ENCODE measurements at regions not wholly inside any gene's neighbourhood (a gene's known extent, or its start where the extent isn't known, plus 50 kb on each side); places are given as distances from the start of the nearest gene placed in this dataset.
A peak's percentile ranks its signal among the peaks of the same experiment; 100 is the strongest.

- Mint-ChIP-seq H3K4me3 (no peak overlapping the region), H3K4me1 (peaks cover 32% of the 10 kb centered on the region), H3K9me3 (peaks cover 2% of the 10 kb centered on the region), H3K27ac (ENCODE audit: unreplicated experiment) (no peak overlapping the region), H3K36me3 (ENCODE audit: low read depth) (no peaks in the 10 kb centered on the region), H3K27me3 (ENCODE audit: low read depth) (peaks cover 19% of the 10 kb centered on the region)
- TF ChIP-seq CTCF (conservative IDR thresholded peaks at IDR 0.05): no peak
- no peak for DNase-seq (ENCODE audit: low read depth, low spot score)
Observed at GRCh38 chr5:3201121-3201520, 394.5 kb upstream of the IRX1 start.

- Mint-ChIP-seq H3K4me3 (no peak overlapping the region), H3K9me3 (peaks cover 2% of the 10 kb centered on the region), H3K27ac (ENCODE audit: unreplicated experiment) (no peak overlapping the region), H3K36me3 (ENCODE audit: low read depth) (no peaks in the 10 kb centered on the region), H3K4me1 (peaks cover 37% of the 10 kb centered on the region), H3K27me3 (ENCODE audit: low read depth) (peaks cover 23% of the 10 kb centered on the region)
- no peak for TF ChIP-seq CTCF (conservative IDR thresholded peaks at IDR 0.05)
- DNase-seq (ENCODE audit: low read depth, low spot score): no peak
Observed at GRCh38 chr5:3199962-3200755, 395.5 kb upstream of the IRX1 start.

GRCh38 chr5:3198074-3198449 lies 397.6 kb upstream of the IRX1 start:
- H3K27ac Mint-ChIP-seq (ENCODE audit: unreplicated experiment): no peak overlapping the region
- H3K36me3 Mint-ChIP-seq (ENCODE audit: low read depth): no peaks in the 10 kb centered on the region
- DNase-seq (ENCODE audit: low read depth, low spot score): no peak
- peaks cover 55% of the 10 kb centered on the region for H3K4me1 Mint-ChIP-seq
- TF ChIP-seq CTCF (conservative IDR thresholded peaks at IDR 0.05): no peak
- peaks cover 26% of the 10 kb centered on the region for H3K27me3 Mint-ChIP-seq (ENCODE audit: low read depth)
- peaks cover 2% of the 10 kb centered on the region for H3K9me3 Mint-ChIP-seq
- peak overlapping the region; percentile 77 for H3K4me3 Mint-ChIP-seq

- Mint-ChIP-seq H3K27me3 (ENCODE audit: low read depth) (peaks cover 23% of the 10 kb centered on the region), H3K9me3 (no peaks in the 10 kb centered on the region), H3K27ac (ENCODE audit: unreplicated experiment) (peak overlapping the region; percentile 79), H3K36me3 (ENCODE audit: low read depth) (no peaks in the 10 kb centered on the region), H3K4me3 (peak overlapping the region; percentile 77), H3K4me1 (peaks cover 60% of the 10 kb centered on the region)
- DNase-seq (ENCODE audit: low read depth, low spot score): peak; percentile 53
- TF ChIP-seq CTCF (conservative IDR thresholded peaks at IDR 0.05): peak; percentile 26
Observed at GRCh38 chr5:3197304-3198073, 398.1 kb upstream of the IRX1 start.

GRCh38 chr5:3195994-3196393 lies 399.6 kb upstream of the IRX1 start:
- Mint-ChIP-seq H3K4me1 (peaks cover 65% of the 10 kb centered on the region), H3K27me3 (ENCODE audit: low read depth) (peaks cover 30% of the 10 kb centered on the region), H3K27ac (ENCODE audit: unreplicated experiment) (no peak overlapping the region), H3K4me3 (no peak overlapping the region), H3K36me3 (ENCODE audit: low read depth) (no peaks in the 10 kb centered on the region), H3K9me3 (no peaks in the 10 kb centered on the region)
- DNase-seq (ENCODE audit: low read depth, low spot score): no peak
- TF ChIP-seq CTCF (conservative IDR thresholded peaks at IDR 0.05): no peak
